ENCODE measurements at regions not wholly inside any gene's neighbourhood (a gene's known extent, or its start where the extent isn't known, plus 50 kb on each side); places are given as distances from the start of the nearest gene placed in this dataset.

DNA sequence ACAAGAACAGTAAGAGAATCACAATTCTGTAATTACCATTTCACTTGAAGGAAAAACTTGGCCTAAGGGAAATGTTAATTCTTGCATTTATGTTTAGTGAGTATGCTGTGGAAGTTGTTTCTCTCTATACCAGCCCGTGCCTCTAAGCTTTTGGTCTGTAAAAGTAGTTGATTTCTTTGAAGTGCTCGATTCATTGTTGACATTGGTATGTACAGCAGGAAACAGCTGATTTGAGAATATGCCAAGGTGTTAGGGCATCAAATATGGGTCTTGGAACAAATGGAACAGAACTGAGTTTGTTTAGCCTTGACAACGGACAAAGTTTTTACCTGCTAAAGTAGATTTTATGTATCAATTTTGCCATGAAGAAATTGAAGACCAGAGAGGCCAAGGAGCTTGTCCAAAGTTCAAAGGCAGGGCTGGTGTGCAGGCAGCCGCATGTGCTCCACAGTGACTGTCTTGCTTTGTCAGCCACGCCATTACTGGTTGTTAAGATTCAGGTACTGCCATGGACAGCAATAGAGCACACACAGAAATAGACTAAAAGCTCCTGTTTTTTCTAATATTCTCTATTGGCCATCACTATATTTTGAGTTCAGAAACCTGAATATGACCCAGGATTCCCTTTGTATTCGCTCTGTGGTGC, 75.5 kb upstream of the TLR3 start:
- no peak for DNase-seq

DNA sequence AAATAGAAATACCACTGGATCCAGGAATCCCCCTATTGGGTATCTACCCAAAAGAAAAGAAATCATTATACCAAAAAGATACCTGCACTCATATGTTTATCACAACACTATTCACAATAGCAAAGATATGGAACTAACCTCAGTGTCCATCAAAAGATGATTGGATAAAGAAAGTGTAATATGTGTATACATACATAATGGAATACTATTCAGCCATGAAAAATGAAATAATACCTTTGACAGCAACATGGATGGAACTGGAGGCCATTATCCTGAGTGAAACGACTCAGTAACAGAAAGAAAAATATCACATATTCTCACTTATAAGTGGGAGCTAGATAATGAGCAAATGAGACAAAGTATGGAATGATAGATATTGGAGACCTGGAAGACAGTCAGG, 74.2 kb upstream of the TLR3 start:
- no peak for DNase-seq

DNA sequence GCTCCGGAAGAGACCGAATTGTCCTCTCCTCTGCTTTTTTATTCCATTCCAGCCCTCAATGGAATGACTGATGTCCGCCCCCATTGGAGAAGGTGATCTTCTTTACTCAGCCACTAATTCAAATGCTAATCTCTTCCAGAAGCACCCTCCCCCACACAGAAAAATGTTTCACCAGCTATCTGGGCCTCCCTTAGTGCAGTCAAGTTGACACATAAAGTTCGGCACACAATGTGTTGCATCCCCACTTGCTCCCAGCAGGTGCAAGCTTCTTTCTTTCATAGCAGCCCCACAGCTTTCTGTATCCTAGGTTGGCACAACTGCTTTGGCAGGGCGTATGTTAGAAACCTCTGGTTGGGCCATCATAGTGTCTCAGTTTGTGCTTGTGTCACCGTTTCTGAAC, 73.3 kb upstream of the TLR3 start:
- DNase-seq = no peak

DNA sequence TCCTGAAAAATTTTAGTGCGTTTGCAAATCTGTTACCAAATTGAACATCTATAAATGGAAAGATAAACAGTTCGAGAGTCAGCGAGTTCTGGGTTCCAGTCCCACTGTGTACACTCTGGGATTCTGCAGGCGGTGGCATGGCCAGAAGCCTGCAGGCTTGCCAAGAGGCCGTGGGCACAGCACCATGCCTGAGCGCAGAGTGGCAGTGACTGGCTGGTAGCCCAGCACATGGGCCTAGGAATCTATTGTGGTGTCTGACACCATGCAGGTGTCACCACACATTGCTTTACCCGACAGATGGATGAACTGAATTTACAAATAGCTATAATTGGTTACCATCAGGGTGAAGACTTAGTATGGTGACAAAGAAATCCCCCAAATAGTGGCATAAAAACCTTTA, 71.7 kb upstream of the TLR3 start:
- DNase-seq = no peak

DNA sequence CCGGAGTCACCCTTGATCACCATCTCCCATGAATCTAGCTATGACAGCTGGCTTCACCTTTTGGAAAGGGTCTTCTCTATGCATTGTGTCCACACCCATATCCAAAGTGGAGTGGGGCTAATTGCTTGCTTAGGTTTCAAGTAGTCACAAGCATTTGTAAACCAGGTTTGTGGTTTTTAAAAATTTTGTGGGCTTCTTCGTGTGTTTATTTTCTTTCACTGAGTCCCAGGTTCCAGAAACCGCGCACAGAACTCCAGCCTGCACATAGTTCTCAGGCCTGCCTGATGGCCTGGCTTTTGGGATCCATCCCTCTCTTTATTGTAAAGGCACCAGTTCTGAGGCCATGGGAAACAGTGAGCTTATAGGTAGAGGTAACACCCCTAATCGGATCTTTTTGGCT, 70.2 kb upstream of the TLR3 start:
- DNase-seq = no peak

DNA sequence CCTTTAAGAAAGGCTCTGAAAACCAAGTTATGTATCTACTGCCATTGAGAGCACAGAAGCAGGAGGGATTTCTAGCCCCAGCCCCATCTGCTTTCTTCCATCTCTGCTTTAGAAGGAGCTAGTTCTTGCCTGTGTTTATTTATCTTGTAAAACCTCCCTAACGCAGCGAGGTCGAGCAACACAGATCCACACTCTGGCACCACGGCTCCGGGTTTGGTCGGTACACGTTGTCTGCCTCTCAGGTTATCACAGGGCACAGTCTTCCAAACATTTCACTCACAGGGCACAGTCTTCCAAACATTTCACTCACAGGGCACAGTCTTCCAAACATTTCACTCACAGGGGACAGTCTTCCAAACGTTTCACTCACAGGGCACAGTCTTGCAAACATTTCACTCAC, 69.7 kb upstream of the TLR3 start:
- no peak for DNase-seq

DNA sequence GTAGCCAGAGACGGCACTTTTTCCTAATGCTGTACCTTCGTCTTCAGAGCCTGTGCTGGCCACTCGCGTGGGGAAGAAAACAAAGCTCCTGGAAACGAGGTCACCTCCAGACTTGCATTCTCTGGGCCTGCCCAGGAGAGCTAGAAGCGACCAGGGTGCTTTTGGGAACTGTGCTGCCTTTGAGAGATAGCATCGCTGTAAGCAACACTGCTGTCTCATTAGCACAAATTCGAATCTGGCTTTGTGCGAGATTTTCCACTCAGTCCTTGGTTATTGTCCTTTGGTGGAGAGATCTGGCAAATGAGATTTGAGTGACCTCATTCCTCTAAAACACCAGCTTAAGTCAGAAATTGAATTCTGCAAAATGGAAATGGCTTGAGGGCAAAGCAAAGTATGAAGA, 66.1 kb upstream of the TLR3 start:
- no peak for DNase-seq

DNA sequence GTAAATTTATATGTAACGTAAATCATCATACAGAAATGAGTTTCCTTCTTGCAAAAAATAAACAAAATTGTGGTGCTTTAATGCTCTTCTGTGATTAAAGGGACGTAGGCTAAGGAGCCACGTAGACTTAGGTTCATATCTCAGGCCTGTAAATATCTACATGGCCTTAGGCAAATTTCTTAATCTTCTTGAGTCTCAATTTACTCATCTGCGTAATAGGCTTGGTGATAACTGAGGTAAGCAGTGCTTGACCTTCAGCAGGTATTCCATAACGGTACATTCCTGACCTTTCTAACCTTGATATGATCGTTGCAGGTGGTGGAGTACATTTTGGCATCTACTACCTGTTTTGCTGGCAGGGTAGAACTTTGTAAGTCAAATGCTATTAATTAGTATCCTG, 65.2 kb upstream of the TLR3 start:
- no peak for DNase-seq

DNA sequence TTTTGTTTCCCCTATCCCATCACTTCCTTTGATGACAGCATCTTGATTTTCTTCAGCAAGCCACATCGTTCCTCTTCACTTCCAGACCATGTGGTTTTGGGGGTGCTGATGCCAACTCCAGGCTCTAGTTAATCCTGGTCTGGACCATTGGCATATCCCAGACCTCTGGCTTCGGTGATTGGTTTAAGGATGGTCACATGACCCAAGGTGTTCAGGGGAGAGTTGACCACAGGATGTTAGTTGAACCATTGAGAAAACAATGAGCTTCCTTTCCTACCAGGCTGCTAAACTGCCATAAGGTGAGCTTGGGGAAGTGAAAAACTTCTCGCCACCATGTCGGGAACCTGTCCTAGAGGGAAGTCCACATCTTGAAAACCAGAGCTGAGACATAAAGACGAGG, 60.9 kb upstream of the TLR3 start:
- no peak for DNase-seq

DNA sequence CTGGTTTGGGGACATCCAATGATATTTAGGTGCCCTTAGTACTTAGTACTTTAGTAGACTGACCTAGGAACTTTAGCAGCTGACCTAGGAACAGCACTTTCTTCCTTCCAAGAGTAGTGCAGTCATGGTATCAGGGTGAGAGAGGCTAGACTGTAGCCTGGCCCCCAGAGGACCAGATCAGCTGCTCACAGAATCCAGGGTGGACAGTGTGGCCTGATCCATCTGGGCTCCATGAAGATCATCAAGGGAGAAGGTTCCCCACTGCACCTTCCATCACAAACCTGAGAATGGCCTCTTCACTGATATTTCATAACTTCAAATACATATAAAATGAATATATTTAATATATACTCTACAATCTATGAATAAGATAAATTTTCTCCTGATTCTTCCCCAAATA, 59.0 kb upstream of the TLR3 start:
- no peak for DNase-seq

DNA sequence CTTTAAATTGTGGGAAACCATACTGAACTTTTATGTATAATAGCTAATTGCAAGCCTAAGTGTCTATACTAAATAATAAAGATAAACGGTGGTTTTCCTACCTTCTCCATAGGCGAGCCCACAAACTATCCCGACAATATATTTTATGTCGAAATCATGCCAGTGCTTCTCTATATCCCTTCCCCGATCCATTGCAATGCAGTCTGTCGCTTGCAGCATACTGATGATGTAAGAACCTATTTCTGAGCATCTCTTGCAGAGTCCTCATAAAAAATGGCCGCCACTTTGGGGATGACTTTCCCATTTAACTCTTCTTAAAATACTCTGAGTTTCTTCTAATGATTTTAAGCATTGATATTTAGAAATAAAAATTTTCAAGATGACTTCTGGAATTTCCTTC, 58.1 kb upstream of the TLR3 start:
- no peak for DNase-seq

DNA sequence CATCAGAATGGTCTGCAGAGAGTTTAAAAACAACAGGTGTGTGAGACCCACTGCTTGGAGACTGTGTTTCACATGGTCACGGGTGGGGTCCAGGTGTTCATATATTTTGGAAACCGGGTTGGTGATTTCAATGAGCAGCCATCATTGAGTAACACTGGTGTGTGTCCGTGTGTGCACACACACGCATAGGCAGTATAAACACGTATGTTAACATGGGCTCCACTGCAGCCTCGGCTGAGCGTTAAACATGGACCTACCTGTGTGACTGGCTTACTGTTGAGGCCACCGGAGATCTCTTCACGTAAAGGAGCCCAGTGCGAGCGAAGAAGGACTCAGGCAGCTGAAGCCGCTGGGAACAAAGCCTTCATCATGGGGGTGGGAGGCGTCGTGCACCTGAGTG, 56.9 kb upstream of the TLR3 start:
- no peak for DNase-seq

DNA sequence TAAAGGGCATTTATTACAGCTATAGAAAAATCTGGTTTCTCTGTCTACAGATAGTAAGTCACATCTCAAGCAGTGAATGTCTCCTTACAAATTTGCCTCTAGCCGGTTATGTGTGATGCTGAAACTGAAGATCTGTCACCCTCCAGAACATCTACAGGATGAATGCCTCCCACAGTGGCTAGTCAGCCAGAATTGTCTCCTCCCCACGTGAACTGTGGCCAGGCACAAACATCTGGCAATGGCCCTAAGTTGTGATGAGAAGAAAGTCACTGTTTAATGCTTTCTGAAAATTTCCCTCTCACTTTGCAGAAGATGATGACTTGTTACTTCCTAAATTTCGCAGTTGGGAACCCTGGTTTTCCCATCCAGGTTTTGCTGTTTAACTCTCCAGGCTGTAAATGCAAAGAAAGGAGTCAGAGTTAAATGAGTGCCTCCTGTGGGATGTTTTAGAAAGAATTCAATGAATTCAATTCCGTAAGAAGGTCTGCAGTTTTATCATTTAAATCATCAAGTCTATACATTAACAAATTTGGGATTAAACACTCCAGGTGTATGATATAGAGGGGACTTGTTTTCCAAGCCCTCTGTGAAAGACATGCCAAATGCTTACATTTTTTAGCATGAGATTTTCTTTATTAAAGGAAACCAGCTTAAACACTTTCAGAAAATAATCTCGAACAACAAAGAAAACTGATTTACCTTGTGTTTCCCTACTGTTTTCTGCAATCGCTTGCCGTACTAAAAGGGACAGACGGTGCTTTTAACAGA, 55.4 kb upstream of the TLR3 start:
- no peak for DNase-seq

DNA sequence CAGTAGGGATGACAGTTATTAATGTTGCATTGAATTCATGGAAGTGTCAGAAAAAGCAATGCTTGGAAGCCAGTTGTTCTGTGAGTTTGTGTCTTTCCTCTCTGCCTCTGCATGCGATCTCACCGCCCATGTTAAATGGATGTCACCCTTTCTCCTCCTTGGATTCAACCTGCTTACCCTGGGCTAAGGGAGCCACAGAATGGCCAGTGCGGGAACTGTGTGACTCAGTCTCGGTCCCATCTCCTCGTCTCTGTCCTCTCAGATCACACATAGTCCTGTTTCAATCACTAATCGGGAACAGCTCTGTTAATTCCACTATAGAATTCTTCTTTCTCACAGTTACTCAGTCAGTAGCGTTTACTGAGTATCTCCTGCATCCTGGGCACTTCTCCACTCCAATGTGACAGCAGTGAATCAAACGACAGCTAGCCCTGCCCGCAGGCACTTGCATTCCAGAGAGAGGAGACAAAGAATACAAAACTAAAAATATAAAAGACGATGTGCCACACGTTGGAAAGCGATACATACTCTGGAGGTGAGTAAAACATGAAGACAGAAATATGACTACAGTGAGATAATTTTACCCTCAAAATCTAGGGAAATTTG, 53.6 kb upstream of the TLR3 start:
- no peak for DNase-seq

DNA sequence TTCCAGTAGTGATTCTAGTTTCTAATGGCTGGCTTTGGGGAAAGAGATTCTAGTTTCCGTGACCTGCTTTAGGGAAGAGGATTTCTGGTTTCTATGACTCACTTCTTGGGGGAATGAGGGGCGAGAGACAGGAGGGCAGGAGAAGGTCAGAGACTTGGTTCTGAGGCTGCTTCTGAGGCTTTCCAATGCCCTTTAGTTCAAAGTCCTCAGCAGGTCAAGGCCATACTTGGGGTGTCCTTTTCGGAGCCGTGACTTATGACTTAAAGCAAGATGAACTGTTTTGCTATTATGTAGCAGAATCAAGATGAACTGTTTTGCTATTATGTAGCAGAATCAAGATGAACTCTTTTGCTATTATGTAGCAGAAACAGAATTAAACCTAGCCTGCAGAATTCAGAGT, 52.2 kb upstream of the TLR3 start:
- no peak for DNase-seq

DNA sequence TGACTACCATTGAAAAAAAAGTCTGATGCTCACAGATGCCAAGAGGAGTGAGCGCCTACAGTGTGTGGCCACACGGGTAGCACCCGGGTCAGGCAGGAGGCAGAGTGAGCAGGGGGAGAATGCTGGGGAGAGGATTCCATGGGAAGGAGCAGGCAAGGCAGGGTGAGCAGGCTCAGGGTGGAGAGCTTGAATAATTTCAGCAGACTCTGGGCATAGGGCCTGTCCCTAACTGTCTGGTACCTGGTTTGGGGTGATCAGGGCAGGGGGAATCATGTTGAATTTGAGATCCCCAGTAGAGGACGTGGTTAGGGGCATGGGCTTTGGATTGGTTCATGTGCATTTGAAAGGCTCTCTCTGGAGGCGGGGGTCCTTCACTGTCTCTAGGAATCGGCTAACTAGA, 51.2 kb upstream of the TLR3 start:
- no peak for DNase-seq

DNA sequence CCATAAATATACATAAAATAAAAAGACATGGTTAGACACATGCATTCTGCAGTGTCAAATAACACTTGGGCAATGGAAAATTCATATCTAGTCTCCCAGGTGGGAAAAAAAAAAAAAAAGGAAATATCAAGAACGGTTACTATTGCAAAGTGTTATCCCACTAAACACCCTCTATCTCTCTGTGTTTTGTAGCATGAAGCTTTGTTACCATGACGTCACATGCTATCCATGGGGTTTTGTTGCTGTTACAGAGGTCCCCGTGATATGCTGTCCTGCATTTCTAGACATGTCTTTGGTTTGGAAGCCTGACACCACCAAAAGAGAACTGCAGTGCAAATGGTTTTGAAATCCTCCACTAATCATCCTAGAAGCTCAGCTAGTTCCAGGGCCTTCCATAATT, 50.7 kb upstream of the TLR3 start:
- DNase-seq = no peak

DNA sequence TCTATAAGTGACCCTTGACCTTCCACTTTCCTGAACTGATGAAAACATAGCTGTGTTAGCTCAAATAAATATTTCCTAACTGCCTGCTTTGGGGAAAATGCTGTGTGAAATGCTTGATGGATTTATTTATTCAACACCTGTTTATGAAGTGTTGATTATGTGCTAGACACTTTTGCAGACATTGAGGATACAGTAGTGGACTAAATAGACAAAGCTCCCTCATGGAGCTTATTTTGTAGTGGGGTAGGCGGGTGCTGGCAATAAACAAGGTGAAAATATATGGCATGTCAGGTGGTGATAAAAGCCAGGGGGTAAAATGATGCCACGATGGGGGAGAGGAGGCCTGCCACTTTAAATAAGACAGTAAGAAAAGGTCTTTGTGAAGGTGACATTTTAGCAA, 50.2 kb upstream of the TLR3 start:
- no peak for DNase-seq
